GM12878 (cell line): ENCODE measurements at regions not wholly inside any gene's neighbourhood (a gene's known extent, or its start where the extent isn't known, plus 50 kb on each side); places are given as distances from the start of the nearest gene placed in this dataset.

Source experiments
- ATAC-seq: fragments of 200-7000 bp; cut with Tn5 transposase; 3 replicates; pipeline ENCODE4 v1.9.1; 2020; ENCODE audit warnings: mild to moderate bottlenecking, moderate library complexity
- BruUV-seq: library from RNA; stranded (reverse); fragments of 400-500 nt; replicated peaks from 2 replicates; lab custom pipeline; 2021; lab: Mats Ljungman, UMichigan
- CTCF ChIA-PET: fragments of 300-600 bp; sonication (Branson Sonifier 250); formaldehyde crosslinking; extraction: SDS; loops from one replicate; lab custom pipeline; 2021; ENCODE audit warnings: inconsistent platforms; lab: Yijun Ruan, JAX
- POLR2A ChIA-PET: fragments of 350-600 bp; formaldehyde crosslinking; extraction: SDS; loops from one replicate; lab custom pipeline; 2021; ENCODE audit warnings: inconsistent platforms; lab: Charles Lee
- RAD21 ChIA-PET: fragments of 300-600 bp; sonication (Branson Sonifier 250); formaldehyde crosslinking; loops from one replicate; lab custom pipeline; 2023; ENCODE audit warnings: antibody characterized with exemption; ENCODE audit not compliant: unreplicated experiment; lab: Charles Lee
- SMC1A ChIA-PET: fragments of 300-600 bp; sonication (Branson Sonifier 250); formaldehyde crosslinking; loops from one replicate; lab custom pipeline; 2023; ENCODE audit not compliant: unreplicated experiment, uncharacterized antibody; lab: Charles Lee
- DNase-seq: peaks from one replicate; pipeline ENCODE4 v3.0.0-alpha.2; 2011; ENCODE audit warnings: low read depth, low spot score
- FAIRE-seq: peaks from 3 replicates; lab custom pipeline; 2011; peaks lifted over from hg19 to GRCh38; lab: Jason Lieb, UNC
- H2AFZ ChIP-seq: 2 replicates; pipeline ENCODE4 v1.6.0; 2011; ENCODE audit warnings: low read depth, low read length, control low read depth; ENCODE audit not compliant: control insufficient read depth
- H3K27ac ChIP-seq: 2 replicates; pipeline ENCODE4 v1.5.1; 2011; ENCODE audit warnings: control low read depth; ENCODE audit not compliant: control insufficient read depth, insufficient read depth
- H3K27me3 ChIP-seq, 2 experiments: replicated peaks in 1 of 2; 2 replicates each; pipeline versions ENCODE4 v1.6.0 to v1.6.1; 2011; ENCODE audit warnings: low read length in 1 of 2; ENCODE audit not compliant: control insufficient read depth in 2 of 2, insufficient read depth in 2 of 2
- H3K36me3 ChIP-seq, 2 experiments: 2 replicates each; pipeline ENCODE4 v1.5.1; 2011; ENCODE audit warnings: low read length in 1 of 2; ENCODE audit not compliant: control insufficient read depth in 2 of 2, insufficient read depth in 2 of 2
- H3K4me1 ChIP-seq: 2 replicates; pipeline ENCODE4 v1.6.1; 2011; ENCODE audit warnings: mild to moderate bottlenecking, low read length, moderate library complexity, mixed read lengths; ENCODE audit not compliant: control insufficient read depth, insufficient read depth
- H3K4me2 ChIP-seq: 2 replicates; pipeline ENCODE4 v1.6.0; 2011; ENCODE audit warnings: control low read depth; ENCODE audit not compliant: control insufficient read depth, insufficient read depth
- H3K4me3 ChIP-seq: fragments of 200-600 bp; sonication (generic); 2 replicates; pipeline ENCODE4 v1.5.1; 2016
- H3K79me2 ChIP-seq: 2 replicates; pipeline ENCODE4 v1.6.0; 2011; ENCODE audit warnings: low read length; ENCODE audit not compliant: control insufficient read depth, insufficient read depth
- H3K9ac ChIP-seq: 2 replicates; pipeline ENCODE4 v1.8.0; 2011; ENCODE audit warnings: low read length, control low read depth, mixed read lengths; ENCODE audit not compliant: control insufficient read depth, insufficient read depth
- H3K9me3 ChIP-seq: replicated peaks from 3 replicates; pipeline ENCODE4 v1.5.1; 2011; ENCODE audit warnings: mild to moderate bottlenecking, low read length; ENCODE audit not compliant: control insufficient read depth, insufficient read depth
- H4K20me1 ChIP-seq: 2 replicates; pipeline ENCODE4 v1.6.0; 2011; ENCODE audit not compliant: control insufficient read depth, insufficient read depth
- CEBPB ChIP-seq, 2 experiments: fragments of 150-350 bp in 1 of 2; IDR thresholded peaks; 2 replicates each; pipeline ENCODE4 v1.6.1; 2012 to 2014; ENCODE audit warnings: low read depth in 2 of 2, low read length in 2 of 2, borderline replicate concordance in 1 of 2, inconsistent platforms in 1 of 2
- EZH2 ChIP-seq: IDR thresholded peaks from 2 replicates; pipeline ENCODE4 v1.6.1; 2012; ENCODE audit warnings: low read depth, mild to moderate bottlenecking, control low read depth, inconsistent platforms, low read length, borderline replicate concordance; ENCODE audit not compliant: control insufficient read depth
- FOXK2 ChIP-seq: fragments of 450-650 bp; IDR thresholded peaks from 2 replicates; pipeline ENCODE4 v1.6.1; 2017; ENCODE audit warnings: mild to moderate bottlenecking, moderate library complexity
- IRF3 ChIP-seq: fragments of 450-650 bp; IDR thresholded peaks from 2 replicates; pipeline ENCODE4 v1.6.1; 2014; ENCODE audit warnings: mild to moderate bottlenecking
- JUNB ChIP-seq: IDR thresholded peaks from 2 replicates; pipeline ENCODE4 v1.6.1; 2016; ENCODE audit warnings: antibody characterized with exemption, mild to moderate bottlenecking
- MXI1 ChIP-seq: fragments of 150-350 bp; IDR thresholded peaks from 2 replicates; pipeline ENCODE4 v1.6.1; 2011; ENCODE audit warnings: low read depth, mild to moderate bottlenecking, inconsistent platforms, low read length, improper control_type of control experiment
- NFYB ChIP-seq: IDR thresholded peaks from 2 replicates; pipeline ENCODE4 v1.6.1; 2011; ENCODE audit warnings: low read depth, mild to moderate bottlenecking, low read length, improper control_type of control experiment, moderate library complexity; ENCODE audit not compliant: insufficient read depth
- POLR2A ChIP-seq: IDR thresholded peaks from 2 replicates; pipeline ENCODE4 v1.6.1; 2011; ENCODE audit warnings: low read depth, mild to moderate bottlenecking, low read length
- SMAD1 ChIP-seq: fragments of 450-650 bp; IDR thresholded peaks from 2 replicates; pipeline ENCODE4 v1.6.1; 2018; ENCODE audit warnings: mild to moderate bottlenecking, low read depth; ENCODE audit not compliant: partially characterized antibody
- SRF ChIP-seq, 2 experiments: IDR thresholded peaks; 2 replicates each; pipeline ENCODE4 v1.6.1; 2011; ENCODE audit warnings: low read depth in 2 of 2, low read length in 2 of 2, mild to moderate bottlenecking in 1 of 2, moderate library complexity in 1 of 2
- SUZ12 ChIP-seq: fragments of 200-600 bp; sonication (generic); IDR thresholded peaks from one replicate; pipeline ENCODE4 v1.6.1; 2018; ENCODE audit warnings: antibody characterized with exemption, mild to moderate bottlenecking; ENCODE audit not compliant: unreplicated experiment
- WRNIP1 ChIP-seq: IDR thresholded peaks from 2 replicates; pipeline ENCODE4 v1.6.1; 2011; ENCODE audit warnings: low read depth, low read length, improper control_type of control experiment, borderline replicate concordance
- ZNF24 ChIP-seq: fragments of 450-650 bp; IDR thresholded peaks from 2 replicates; pipeline ENCODE4 v1.6.1; 2017; ENCODE audit warnings: antibody characterized with exemption, mild to moderate bottlenecking
- ZNF592 ChIP-seq: fragments of 450-650 bp; IDR thresholded peaks from 2 replicates; pipeline ENCODE4 v1.6.1; 2017; ENCODE audit warnings: mild to moderate bottlenecking, moderate library complexity
- WGBS: methylation state at CpG from one replicate; pipeline ENCODE4 v1.1.6; 2016; ENCODE audit warnings: low lambda C conversion rate; ENCODE audit not compliant: insufficient replicate concordance, insufficient coverage; ENCODE audit errors: missing lambda C conversion rate; 5-methylcytosine and 5-hydroxymethylcytosine counted together
- in situ Hi-C: fragments of 300-500 bp; cut with MboI; formaldehyde crosslinking; loops from 9 replicates; pipeline ENCODE4 v1.14.3; 2018; ENCODE audit warnings: mixed read lengths
- intact Hi-C: fragments of 100-400 bp; cut with micrococcal nuclease; formaldehyde crosslinking; loops from one replicate; pipeline ENCODE4 v1.14.2; 2022; ENCODE audit not compliant: unreplicated experiment
- TF ChIP-seq, protein P1 (sequence below): fragments of 450-650 bp; IDR thresholded peaks from 2 replicates; pipeline ENCODE4 v1.6.1; 2017; ENCODE audit warnings: borderline replicate concordance
- TF ChIP-seq, protein P2 (sequence below): fragments of 150-350 bp; IDR thresholded peaks from 2 replicates; pipeline ENCODE4 v1.6.1; 2014; ENCODE audit warnings: mild to moderate bottlenecking, low read depth, low read length

DNA sequence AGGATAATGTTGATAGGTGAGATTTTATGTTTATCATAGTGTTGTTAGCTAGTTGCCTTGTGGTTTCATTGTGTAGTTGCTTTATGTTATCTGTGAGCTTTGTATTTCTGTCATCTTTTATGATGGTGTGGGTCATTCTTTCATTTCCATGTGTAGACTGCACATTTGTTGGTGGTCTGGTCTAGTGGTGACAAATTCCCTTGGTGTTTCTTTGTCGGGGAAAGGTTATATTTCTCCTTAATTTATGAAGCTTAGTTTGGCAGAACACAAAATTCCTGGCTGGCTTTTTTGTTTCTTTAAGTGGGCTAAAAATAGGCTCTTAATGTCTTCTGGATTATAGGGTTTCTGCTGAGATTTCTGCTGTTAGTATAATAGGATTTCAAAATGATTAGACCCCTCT lies 347.2 kb upstream of the ADAMTS5 start:
- WGBS, result 39% methylated on average over 1 of the region's 1 CpG
- Histone ChIP-seq H3K27me3 (no peaks in the 10 kb centered on the region), H2AFZ (no peak overlapping the region), H3K27ac (no peak overlapping the region), H3K4me2 (no peak overlapping the region), H4K20me1 (no peaks in the 10 kb centered on the region), H3K9me3 (no peaks in the 10 kb centered on the region; the same call in 2 of the 3 replicates), H3K4me3 (no peak overlapping the region), H3K4me1 (no peaks in the 10 kb centered on the region), H3K9ac (no peak overlapping the region), H3K36me3 (no peaks in the 10 kb centered on the region), H3K79me2 (no peaks in the 10 kb centered on the region)
- TF ChIP-seq NFYB (no peak), FOXK2 (no peak), SUZ12 (no peak), ZNF592 (no peak), IRF3 (no peak), SRF (IDR thresholded peaks at IDR 0.05; ENCODE audit: low read depth in 2 of 2, low read length in 2 of 2) (no peak), POLR2A (no peak), ZNF24 (no peak), MXI1 (no peak), EZH2 (no peak), JUNB (no peak), CEBPB (IDR thresholded peaks at IDR 0.05; ENCODE audit: borderline replicate concordance in 1 of 2, low read depth in 2 of 2, low read length in 2 of 2) (no peak), WRNIP1 (no peak), SMAD1 (no peak)
- TF ChIP-seq, protein P1, sequence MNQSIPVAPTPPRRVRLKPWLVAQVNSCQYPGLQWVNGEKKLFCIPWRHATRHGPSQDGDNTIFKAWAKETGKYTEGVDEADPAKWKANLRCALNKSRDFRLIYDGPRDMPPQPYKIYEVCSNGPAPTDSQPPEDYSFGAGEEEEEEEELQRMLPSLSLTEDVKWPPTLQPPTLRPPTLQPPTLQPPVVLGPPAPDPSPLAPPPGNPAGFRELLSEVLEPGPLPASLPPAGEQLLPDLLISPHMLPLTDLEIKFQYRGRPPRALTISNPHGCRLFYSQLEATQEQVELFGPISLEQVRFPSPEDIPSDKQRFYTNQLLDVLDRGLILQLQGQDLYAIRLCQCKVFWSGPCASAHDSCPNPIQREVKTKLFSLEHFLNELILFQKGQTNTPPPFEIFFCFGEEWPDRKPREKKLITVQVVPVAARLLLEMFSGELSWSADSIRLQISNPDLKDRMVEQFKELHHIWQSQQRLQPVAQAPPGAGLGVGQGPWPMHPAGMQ, result no peak
- TF ChIP-seq, protein P2, sequence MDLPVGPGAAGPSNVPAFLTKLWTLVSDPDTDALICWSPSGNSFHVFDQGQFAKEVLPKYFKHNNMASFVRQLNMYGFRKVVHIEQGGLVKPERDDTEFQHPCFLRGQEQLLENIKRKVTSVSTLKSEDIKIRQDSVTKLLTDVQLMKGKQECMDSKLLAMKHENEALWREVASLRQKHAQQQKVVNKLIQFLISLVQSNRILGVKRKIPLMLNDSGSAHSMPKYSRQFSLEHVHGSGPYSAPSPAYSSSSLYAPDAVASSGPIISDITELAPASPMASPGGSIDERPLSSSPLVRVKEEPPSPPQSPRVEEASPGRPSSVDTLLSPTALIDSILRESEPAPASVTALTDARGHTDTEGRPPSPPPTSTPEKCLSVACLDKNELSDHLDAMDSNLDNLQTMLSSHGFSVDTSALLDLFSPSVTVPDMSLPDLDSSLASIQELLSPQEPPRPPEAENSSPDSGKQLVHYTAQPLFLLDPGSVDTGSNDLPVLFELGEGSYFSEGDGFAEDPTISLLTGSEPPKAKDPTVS, result no peak
- RAD21 ChIA-PET, result no interaction called here
- intact Hi-C loops (no loop called here), in situ Hi-C loops (no loop called here)
- DNase-seq (no peak), FAIRE-seq (no peak), ATAC-seq (no peak)
- SMC1A ChIA-PET, result no interaction called here
- POLR2A ChIA-PET, result no interaction called here
- no TSS peak for BruUV-seq
- CTCF ChIA-PET, result no interaction called here
